NCI-H524 treated with DMSO at 0.1 percent for 48 hours (cell line): ENCODE measurements at regions not wholly inside any gene's neighbourhood (a gene's known extent, or its start where the extent isn't known, plus 50 kb on each side); places are given as distances from the start of the nearest gene placed in this dataset.

Source experiments
- DNase-seq: peaks from one replicate; lab custom pipeline; 2025; lab: John Stamatoyannopoulos, UW

DNA sequence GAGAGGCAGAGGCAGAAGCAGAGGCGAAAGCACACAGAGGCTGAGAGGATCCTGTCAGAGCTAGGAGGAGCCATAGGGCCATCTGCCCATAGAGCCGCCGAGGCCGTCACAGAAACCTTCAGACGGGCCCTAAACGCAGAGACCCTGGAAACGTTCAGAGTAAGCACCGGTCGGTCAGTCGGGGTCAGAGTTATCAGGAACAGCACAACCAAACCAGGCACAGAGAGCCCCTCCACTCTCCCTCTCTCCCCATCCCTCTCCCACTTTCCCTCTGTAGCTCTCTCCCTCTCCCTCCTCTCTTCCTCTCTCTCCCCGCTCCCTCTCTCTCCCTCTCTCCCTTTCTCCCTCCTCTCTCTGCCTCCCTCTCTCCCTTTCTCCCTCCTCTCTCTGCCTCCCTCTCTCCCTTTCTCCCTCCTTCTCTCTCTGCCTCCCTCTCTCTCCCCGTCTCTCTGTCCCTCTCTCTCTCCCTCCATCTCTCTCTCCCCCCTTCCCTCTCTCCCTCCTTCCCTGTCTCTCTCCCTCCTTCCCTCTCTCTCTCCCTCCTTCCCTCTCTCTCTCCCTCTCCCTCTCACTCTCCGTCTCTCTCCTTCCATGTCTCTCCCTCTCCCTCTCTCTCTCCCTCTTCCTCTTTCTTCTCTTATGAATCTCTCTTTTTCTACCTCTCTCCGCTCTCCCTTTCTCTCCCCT lies 138.9 kb downstream of the C16orf95 start:
- DNase-seq, result no peak

DNA sequence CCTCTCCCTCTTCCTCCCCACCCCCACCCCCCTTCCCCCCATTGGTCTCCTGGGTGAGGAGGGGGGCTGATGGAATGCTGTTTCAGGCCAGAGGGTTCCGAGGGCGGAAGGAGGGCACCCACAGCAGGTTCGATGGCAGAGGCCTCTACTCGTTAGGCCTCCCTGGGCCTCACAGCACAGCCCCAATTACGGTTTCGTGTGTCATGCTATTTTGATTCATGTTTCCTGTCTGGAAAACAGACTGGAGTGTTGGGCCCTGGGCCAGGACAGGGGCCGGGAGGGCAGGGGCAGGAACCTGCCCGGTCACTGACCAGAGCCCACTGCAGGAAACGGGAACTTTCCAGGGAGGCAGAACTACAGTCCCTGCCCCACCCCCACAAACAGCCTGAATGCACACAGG lies 138.2 kb downstream of the C16orf95 start:
- no peak for DNase-seq

DNA sequence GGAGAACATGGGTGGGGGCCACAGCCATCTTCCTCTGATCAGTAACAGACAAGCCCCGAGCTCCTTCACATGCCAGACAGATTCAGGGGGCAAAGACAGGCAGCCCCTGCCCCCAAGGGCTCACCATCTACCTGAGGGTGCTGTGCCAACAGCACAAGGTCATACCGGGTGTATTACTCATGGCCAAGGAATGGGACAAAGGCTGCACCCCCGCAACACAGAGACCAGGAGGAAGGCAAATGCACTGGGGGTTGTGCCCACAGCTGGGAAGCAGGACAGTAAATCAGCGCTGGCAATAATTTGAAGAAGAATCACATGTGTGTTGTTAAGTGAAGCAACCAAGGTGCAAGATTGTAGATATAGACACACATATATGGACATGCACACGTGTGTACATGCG lies 137.1 kb downstream of the C16orf95 start:
- no peak for DNase-seq

DNA sequence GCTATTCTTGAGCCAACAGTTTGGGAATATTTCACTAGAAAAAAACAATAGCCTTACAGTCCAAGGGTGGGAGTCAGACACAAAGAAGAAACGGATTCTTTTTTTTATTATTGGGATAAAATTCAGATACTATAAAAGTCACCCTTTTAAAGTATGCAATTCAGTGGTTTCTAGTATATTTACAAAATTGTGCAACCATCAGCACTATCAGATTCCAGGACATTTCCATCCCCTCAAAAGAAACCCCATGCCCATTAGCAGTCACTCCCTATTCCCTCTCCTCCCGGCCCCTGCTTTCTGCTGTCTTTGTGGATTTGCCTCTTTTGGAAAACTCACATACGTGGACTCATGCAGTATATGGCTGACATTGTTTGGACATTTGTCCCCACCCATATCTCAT lies 134.4 kb downstream of the C16orf95 start:
- DNase-seq, result no peak

DNA sequence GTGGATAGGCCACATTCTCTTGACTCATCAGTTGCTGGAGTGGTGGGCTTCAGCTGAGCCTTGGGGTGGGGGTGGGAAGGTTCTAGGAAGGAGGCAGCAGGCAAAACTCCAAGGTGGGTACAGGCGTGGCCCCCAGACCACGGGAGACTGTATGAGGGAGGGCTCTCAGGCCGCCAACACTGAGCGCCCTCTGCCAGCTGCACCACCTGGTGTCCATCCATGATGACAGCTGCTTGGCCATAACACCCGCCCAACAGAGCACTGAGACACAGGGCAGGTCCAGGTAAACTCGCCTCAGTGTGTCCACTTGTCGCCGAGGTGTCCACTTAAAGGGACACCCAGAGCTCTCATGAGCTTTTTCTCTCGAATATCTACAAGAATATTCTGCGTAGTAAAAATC lies 133.5 kb downstream of the C16orf95 start:
- DNase-seq, result no peak

DNA sequence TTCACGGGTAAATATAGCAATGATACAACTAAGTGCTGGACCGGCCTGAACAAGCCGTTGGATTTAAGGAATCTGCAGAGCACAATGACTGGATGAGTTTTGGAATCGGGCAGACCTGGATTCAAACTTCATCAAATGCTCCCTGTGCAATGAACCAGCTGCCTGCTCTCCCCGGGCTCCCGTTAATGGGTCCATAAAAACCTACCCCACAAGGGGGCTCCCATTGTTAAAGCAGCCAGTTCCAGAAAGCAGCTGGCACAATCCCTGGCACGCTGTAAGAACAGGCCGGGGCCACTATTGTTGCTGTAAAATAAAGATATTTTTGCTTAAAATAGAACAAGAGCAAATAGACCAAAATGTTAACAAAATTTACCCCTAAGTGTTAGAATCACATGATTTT lies 131.9 kb downstream of the C16orf95 start:
- DNase-seq, result no peak

DNA sequence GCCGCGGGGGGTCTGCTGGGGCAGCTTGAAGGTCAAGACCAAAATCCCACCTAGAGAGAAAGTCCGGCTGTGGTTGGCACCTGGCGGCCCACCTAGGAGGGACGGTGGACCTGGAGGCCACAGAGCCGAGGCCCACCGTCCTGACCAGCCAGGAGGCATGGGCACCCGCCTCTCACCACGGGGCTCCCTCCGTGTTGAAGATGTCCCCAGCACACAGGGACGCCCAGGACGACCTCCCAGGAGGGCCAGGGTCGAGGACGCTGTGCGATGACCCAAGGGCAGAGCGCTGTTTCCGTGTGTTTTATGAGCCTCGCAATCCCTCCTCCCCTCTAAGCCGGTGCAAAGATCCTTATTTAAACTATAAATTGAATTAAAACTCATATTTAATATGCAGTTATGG lies 131.2 kb downstream of the C16orf95 start:
- no peak for DNase-seq

DNA sequence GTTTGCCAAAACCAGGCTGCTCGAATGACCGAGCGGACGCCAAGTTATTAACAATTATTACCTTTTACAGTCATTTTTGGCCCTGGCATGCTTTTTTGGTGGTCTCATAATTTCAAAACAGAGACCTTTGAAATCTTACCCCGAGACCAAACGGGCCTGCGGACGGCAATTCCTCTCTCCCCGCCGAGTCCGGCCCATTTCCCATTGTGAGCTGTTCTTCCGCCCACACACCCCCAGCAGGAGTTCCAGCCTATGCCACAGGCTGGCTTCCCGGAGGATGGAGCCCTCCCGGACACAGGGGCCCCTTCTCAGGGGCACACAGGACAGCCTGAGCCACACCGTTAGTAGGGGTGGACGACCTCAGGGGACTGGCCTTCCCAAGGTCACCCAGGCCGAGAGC lies 130.7 kb downstream of the C16orf95 start:
- no peak for DNase-seq

DNA sequence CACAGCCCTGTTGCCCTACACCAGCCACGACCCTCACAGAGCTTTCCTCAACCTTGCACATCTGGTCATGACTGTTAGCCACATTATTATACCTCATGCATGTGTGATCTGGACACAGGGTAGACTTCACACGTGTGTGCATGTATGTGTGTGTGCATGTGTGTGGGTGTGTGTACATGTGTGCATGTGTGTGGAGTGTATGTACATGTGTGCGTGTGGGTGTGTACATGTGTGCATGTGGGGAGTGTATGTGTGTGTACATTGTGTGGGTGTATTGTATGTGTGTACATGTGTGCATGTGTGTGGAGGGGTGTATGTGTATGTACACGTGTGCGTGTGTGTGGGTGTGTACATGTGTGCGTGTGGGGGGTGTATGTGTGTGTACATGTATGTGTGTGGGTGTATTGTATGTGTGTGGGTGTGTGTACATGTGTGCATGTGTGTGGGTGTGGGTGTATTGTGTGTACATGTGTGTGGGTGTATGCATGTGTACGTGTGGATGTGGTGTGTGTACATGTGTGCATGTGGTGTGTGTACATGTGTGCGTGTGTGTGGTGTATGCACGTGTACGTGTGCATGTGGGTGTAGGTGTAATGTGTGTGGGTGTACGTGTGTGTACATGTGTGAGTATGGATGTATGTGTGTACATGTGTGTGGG lies 130.2 kb downstream of the C16orf95 start:
- no peak for DNase-seq

DNA sequence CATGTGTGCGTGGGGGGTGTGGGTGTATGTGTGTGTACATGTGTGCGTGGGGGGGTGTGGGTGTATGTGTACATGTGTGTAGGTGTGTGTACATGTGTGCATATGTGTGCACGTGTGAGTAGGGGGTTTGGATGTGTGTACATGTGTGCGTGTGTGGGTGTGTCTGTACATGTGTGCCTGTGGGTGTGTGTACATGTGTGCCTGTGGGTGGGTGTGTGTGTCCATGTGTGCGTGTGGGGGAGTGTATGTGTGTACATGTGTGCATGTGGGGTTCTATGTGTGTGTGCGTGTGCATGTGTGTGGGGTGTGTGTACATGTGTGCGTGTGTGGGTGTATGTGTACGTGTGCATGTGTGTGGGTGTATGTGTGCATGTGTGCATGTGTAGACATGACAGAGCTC lies 129.1 kb downstream of the C16orf95 start:
- DNase-seq, result no peak

DNA sequence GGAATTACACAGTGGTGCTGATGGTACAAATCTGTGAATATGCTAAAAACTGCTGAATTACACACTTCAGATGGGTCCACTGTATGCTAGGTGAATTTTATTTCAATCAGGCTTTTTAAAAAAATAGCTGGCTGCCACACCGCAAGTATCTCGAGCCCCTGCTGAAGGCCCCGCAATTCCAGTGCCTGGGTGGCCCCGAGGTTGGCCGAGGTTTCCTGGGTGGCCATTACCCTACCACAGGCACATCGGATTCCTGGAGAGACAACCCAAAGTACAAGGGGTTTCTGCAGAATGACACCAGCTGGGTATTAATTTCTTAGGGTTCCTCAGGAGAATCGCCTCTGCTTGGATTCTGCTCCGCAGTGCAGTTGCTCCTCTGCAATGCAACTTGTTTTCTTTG lies 127.8 kb downstream of the C16orf95 start:
- no peak for DNase-seq

DNA sequence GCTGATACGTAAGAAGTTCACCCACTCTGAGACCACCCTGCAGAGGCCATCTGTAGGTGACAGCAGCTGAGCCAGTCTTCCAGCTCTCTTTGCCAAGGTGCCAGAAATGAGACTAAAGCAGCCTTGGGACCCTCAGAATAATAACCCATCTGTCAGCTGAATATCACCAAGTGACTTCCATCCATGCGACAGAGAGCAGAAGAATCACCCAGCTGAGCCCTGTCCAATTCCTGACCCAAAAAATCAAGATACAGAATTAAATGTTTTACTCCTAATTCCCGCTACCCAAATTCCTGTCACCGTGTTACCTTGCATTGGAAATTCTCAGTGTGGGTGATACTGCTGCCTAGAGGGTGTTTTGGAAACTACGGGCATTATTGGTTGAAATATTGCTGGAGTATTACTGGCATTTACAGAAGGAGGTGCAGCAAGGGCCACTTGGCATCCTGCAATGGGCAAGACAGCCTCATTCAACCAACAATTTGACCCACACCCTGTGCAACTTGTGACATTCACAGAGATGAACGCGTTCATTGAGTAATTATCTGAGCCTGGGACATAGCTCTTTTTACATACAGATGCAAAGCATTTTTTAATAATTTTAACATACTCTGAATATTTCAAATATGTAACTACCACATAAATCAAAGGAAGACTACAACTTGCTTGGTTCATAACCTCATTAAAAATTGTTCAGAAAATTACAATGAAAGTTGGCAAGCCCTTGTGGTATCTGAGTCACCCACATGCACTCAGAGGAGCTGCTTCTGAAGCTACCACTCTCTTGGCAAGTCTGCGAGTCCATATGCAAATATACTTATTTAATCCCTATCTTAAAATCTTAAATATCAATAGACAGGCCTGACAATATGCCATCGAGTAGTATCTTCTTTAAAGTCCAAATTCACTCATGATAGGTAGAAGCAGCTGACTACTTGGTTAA lies 126.6 kb downstream of the C16orf95 start:
- no peak for DNase-seq

DNA sequence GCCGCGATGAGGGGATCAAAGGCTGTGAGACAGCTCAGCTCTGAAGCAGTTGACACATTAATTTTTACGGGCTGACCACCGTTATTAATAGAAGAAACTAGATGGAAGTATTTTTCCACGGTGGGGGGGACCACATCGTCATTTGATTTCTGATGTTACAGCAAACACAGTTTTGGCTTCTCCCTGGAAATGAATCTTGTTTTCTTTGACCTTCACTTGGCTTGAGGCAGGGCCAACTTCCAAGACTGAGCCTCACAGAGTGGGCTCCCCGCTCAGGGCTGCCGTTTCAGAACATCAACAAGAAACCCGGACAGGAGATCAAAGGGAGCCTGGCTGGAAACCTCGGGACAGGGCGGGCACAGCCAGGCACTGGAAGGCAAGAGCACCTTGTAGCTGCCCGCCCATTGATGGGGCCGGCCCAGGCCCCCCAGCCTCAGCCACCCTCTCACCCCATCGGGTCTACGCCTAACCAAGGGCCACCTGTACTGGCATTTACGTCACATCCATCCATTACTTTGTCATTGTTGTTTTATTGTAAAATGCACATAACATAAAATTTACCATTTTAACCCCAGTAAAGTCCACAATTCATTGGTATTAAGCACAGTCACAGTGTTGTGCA lies 124.6 kb downstream of the C16orf95 start:
- no peak for DNase-seq

DNA sequence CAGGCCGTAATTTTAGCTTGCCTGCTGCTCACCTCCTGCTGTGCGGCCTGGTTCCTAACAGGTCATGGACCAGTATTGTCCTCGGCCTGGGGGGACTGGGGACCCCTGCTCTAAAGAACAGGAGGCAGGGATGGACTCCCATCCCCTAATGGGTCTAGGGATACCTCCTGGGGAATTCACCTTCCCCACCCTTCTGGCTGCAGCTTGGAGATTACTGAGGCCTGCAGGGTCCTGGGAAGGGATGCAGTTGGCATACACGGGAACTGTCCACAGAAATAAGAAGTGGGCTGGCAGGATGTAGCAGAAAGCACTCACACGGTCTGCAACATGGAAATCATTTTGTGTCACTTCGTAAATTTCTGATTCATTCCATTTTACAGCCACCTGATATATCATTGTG lies 123.0 kb downstream of the C16orf95 start:
- DNase-seq, result no peak

DNA sequence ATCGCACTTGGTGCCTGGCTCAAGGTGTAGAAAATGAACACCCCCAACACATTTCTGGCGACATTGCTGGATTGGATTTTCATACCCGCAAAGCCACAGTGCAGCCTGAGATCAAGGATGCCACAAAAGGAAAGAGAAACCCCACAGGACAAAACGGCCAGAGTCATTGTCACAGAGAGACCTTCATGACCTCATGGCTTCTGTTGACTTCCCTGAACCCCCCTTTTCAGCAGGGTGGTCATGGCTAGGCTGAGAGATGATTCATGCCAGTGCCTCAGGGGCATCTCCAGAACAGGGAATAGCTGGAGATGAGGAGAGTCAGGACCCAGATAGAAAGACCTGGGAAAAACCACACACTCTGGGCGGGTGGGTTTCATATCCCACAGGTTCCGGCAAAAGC lies 122.0 kb downstream of the C16orf95 start:
- DNase-seq, result no peak

DNA sequence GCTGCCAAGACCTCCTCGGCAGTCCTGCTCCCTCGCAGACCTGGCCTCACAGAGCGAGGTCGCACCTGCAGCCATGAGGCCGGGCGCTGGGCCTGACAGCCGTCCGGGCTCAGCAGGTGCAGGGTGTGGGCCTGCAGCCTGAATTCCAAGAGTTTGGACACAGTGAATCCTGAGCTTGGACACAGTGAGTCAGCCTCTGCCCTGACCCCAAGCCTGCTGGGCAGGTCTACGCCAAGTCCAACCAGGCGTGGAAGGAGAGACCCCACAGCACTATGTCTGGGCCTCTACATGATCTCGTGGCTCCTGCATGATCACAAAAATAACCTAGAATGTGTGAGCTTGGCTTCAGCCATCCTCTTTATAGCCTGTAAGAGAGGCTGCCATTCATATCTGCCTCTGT lies 121.0 kb downstream of the C16orf95 start:
- no peak for DNase-seq

DNA sequence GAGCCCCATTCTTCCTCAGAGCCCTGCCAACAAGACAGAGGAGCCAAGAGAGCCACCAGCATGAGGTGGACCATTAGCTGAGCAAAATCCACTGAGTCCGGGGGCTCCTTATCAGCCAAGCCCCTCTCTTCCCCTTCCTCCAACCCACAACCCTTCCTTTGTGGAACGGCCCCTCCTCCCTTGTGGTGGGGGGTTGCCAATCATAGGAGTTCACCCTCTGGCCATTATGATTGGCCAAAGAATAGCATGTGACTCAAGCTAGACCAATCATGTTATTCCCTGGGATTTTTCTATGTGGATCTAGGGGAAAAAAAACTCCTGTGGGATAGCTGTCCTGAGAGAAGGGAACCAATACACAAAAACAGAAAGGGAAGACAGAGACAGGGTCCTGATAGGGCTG lies 120.5 kb downstream of the C16orf95 start:
- DNase-seq, result no peak

DNA sequence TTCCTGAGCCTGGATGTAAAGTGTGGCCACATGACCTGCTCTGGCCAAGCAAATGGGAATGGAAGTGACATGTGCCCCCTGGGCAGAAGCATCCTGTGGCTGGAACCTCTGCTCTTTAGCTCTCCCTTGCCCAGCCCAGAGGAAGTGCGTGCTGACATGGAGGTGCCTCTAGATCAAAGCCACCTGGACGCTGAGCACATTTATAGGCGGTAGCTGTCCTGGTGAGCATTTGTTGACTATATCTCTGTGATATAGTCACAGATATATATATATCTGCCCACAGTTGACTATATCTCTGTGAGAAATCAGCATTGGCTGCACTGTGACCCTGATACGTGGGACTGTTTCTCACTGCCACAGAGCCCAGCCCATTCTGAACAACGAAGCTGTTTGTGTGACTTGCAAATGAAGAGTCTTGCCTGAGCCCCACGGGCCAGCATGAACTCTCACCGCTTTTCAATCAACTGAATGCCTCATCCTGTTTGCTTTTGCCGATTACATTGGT lies 118.8 kb downstream of the C16orf95 start:
- DNase-seq, result no peak

DNA sequence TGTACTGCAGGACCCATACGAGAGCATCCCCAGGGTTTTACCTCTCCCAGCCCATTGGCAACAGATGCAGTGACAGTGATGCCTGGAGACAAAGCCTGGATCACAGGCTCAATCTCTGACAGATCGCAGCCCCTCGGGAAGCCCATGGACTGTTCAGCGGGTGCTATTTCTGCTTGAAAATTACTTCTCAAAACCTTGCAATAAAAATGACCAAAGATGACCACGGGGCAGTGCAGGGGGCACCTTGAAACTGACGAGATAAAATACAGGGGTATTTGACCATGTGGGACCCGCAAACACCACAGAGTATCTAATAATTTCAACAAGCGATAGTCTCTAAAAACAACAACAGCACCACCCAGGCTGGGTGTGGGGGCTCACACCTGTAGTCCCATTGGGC lies 118.3 kb downstream of the C16orf95 start:
- no peak for DNase-seq

DNA sequence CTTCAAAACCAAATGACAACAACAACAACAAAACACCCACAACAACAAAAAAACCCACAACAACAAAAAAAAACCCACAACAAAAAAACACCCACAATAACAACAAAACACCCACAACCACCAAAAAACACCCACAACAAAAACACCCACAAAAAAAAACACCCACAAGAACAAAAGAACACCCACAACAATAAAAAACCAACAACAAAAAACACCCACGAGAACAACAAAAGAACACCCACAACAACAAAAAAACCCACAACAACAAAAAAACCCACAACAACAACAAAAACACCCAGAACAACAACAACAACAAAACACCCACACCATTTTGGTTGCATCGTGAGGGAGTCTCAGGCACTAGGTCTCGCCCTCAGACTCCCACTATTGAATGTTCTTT lies 117.8 kb downstream of the C16orf95 start:
- DNase-seq, result no peak

DNA sequence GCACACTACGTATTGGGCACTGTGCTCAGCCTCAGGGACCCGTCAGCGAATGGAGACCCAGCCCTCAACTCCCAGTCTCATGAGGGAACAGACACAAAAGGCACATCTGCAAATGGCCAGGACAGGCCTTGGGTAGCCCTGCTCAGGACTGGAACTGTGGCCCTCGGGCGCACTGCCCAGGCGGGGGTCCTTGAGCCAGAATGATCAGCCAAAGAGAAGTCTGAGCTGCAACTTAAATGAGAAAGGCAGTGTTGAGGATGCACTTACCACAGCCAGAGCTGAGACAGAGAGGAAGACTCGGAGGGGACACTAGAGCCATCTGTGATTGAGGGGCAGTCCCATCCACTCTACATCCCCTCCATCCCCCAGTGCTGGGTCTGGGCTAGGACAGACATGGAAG lies 117.3 kb downstream of the C16orf95 start:
- DNase-seq, result no peak

DNA sequence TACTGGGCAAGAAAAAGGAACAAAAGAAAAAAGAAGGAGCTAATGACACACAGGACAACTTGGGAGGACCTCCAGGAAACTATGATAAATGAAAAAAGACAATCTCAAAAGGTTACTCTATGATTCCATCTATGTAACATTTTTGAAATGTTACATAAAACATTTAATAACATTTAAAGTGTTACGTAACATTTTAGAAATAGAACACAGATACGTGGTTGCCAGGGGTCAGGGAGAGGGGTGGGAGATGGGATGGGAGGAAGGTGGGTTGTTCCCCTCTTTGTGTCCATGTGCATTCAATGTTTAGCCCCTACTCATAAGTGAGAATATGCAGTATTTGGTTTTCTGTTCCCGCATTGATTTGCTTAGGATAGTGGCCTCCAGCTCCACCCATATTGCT lies 116.6 kb downstream of the C16orf95 start:
- DNase-seq, result no peak
